ENCODE measurements at regions not wholly inside any gene's neighbourhood (a gene's known extent, or its start where the extent isn't known, plus 50 kb on each side); places are given as distances from the start of the nearest gene placed in this dataset.
"Not testable (repeated sequence)": the region's sequence is repeated elsewhere in the genome, so short reads cannot be mapped to it uniquely, and the experiment has no call there.

GRCh38 chr21:20261364-20261763 lies 736.8 kb upstream of the NCAM2 start:
- CTCF ChIA-PET: no interaction called here
- no peaks in the 10 kb centered on the region for H3K4me1 Mint-ChIP-seq (ENCODE audit: low read depth)
- H3K27ac Mint-ChIP-seq: no peak overlapping the region

GRCh38 chr21:20265707-20266440 lies 732.3 kb upstream of the NCAM2 start:
- Mint-ChIP-seq H3K4me3 (no peak overlapping the region), H3K4me1 (ENCODE audit: low read depth) (no peaks in the 10 kb centered on the region), H3K27me3 (ENCODE audit: low read depth) (no peaks in the 10 kb centered on the region), H3K9me3 (peaks cover 1% of the 10 kb centered on the region), H3K36me3 (ENCODE audit: low read depth) (no peaks in the 10 kb centered on the region), H3K27ac (no peak overlapping the region)
- DNase-seq: no peak
- CTCF ChIA-PET: no interaction called here
- intact Hi-C loops (cut with micrococcal nuclease): no loop called here

More at GRCh38 chr21:20261364-20261763, 736.8 kb upstream of the NCAM2 start:
- peaks cover 3% of the 10 kb centered on the region for H3K9me3 Mint-ChIP-seq
- H3K27me3 Mint-ChIP-seq (ENCODE audit: low read depth): no peaks in the 10 kb centered on the region
- no peak for DNase-seq
- intact Hi-C loops (cut with micrococcal nuclease): no loop called here
- no peak overlapping the region for H3K4me3 Mint-ChIP-seq
- no peaks in the 10 kb centered on the region for H3K36me3 Mint-ChIP-seq (ENCODE audit: low read depth)

DNA sequence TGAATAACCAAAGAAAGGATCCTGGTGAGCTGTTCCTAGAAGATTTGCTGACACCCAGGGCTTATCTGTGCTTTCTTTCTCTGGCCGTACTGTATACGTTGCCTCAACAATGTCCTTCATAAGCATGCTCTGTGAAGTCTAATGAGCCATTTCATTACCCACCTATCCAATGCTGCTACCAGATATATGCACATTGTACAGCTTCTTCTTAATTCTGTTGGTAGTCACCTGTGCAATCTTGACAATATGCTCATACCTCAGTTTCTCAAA lies 731.8 kb upstream of the NCAM2 start:
- Mint-ChIP-seq H3K36me3 (ENCODE audit: low read depth) (no peaks in the 10 kb centered on the region), H3K9me3 (peaks cover 1% of the 10 kb centered on the region), H3K4me3 (no peak overlapping the region), H3K27ac (no peak overlapping the region), H3K27me3 (ENCODE audit: low read depth) (no peaks in the 10 kb centered on the region), H3K4me1 (ENCODE audit: low read depth) (no peaks in the 10 kb centered on the region)
- DNase-seq: no peak
- intact Hi-C loops (cut with micrococcal nuclease): no loop called here
- CTCF ChIA-PET: no interaction called here

GRCh38 chr21:20270365-20271055 lies 727.7 kb upstream of the NCAM2 start:
- Mint-ChIP-seq H3K27ac (no peak overlapping the region), H3K36me3 (ENCODE audit: low read depth) (no peaks in the 10 kb centered on the region), H3K9me3 (peaks cover 11% of the 10 kb centered on the region), H3K27me3 (ENCODE audit: low read depth) (no peaks in the 10 kb centered on the region), H3K4me3 (no peak overlapping the region), H3K4me1 (ENCODE audit: low read depth) (no peaks in the 10 kb centered on the region)
- intact Hi-C loops (cut with micrococcal nuclease): no loop called here
- CTCF ChIA-PET: no interaction called here
- no peak for DNase-seq

DNA sequence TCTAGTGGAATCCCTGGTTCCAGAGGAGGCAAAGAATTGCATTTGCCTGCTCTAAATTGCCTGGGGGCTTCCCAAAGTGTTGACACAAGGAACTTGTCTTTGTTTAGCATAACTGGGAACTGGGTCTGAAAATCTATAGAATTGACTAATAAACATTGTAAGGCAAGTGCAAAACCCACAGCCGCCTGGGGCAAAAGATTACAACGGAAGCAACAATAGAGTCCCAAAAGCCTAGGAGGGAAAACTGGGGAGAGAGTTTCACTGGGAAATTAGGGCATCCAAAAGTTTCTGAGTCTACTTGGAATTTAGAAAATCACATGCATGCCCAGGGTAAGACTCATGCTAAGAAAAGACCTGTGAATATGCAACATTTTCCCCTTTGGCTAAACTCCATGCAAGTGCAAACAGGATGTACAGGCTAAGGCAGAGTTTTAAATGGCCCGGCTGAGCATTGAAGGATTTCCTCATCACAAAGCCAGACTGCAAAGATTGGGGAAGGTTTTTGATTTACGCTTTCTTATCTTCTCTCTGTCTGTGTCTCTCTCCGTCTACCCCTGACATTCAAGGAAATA lies 725.3 kb upstream of the NCAM2 start:
- H3K4me1 Mint-ChIP-seq (ENCODE audit: low read depth): no peaks in the 10 kb centered on the region
- peaks cover 11% of the 10 kb centered on the region for H3K9me3 Mint-ChIP-seq
- H3K4me3 Mint-ChIP-seq: no peak overlapping the region
- intact Hi-C loops (cut with micrococcal nuclease): no loop called here
- H3K27me3 Mint-ChIP-seq (ENCODE audit: low read depth): no peaks in the 10 kb centered on the region
- no peaks in the 10 kb centered on the region for H3K36me3 Mint-ChIP-seq (ENCODE audit: low read depth)
- no peak overlapping the region for H3K27ac Mint-ChIP-seq
- DNase-seq: no peak
- CTCF ChIA-PET: no interaction called here

DNA sequence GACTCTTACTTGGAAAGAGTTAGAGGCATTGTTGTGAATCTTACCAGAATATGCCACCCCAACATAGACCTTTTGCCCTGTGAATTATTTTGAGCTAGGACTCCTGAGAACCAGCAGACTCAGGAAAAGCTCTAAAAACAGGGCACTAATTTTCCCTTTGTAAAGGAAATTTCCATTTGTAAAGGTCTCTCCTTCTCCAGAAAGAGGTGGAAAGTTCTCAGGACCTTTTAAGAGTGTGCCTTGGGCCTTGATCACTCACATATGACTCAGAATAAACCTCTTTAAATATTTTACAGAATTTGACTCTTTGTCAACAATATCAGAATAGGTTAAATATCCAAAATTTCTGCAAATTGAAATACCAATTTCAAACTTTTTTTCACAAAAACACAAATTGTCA lies 721.8 kb upstream of the NCAM2 start:
- intact Hi-C loops (cut with micrococcal nuclease): no loop called here
- no peak overlapping the region for H3K4me3 Mint-ChIP-seq
- no peaks in the 10 kb centered on the region for H3K4me1 Mint-ChIP-seq (ENCODE audit: low read depth)
- H3K27me3 Mint-ChIP-seq (ENCODE audit: low read depth): no peaks in the 10 kb centered on the region
- CTCF ChIA-PET: no interaction called here
- no peaks in the 10 kb centered on the region for H3K36me3 Mint-ChIP-seq (ENCODE audit: low read depth)
- H3K9me3 Mint-ChIP-seq: peaks cover 11% of the 10 kb centered on the region
- no peak overlapping the region for H3K27ac Mint-ChIP-seq
- DNase-seq: no peak

- H3K27me3 Mint-ChIP-seq (ENCODE audit: low read depth): no peaks in the 10 kb centered on the region
- intact Hi-C loops (cut with micrococcal nuclease): no loop called here
- CTCF ChIA-PET: no interaction called here
- DNase-seq: no peak
- H3K36me3 Mint-ChIP-seq (ENCODE audit: low read depth): no peaks in the 10 kb centered on the region
- no peak overlapping the region for H3K27ac Mint-ChIP-seq
- H3K9me3 Mint-ChIP-seq: peaks cover 11% of the 10 kb centered on the region
- no peaks in the 10 kb centered on the region for H3K4me1 Mint-ChIP-seq (ENCODE audit: low read depth)
- no peak overlapping the region for H3K4me3 Mint-ChIP-seq
Observed at GRCh38 chr21:20276954-20277353, 721.3 kb upstream of the NCAM2 start.

- intact Hi-C loops (cut with micrococcal nuclease): no loop called here
- no peak for DNase-seq
- H3K4me1 Mint-ChIP-seq (ENCODE audit: low read depth): no peaks in the 10 kb centered on the region
- no peak overlapping the region for H3K27ac Mint-ChIP-seq
- H3K4me3 Mint-ChIP-seq: no peak overlapping the region
- H3K9me3 Mint-ChIP-seq: no peaks in the 10 kb centered on the region
- H3K36me3 Mint-ChIP-seq (ENCODE audit: low read depth): no peaks in the 10 kb centered on the region
- CTCF ChIA-PET: no interaction called here
- H3K27me3 Mint-ChIP-seq (ENCODE audit: low read depth): no peaks in the 10 kb centered on the region
Observed at GRCh38 chr21:20283836-20284235, 714.4 kb upstream of the NCAM2 start.

GRCh38 chr21:20292280-20292679 lies 705.9 kb upstream of the NCAM2 start:
- intact Hi-C loops (cut with micrococcal nuclease): no loop called here
- Mint-ChIP-seq H3K27ac (no peak overlapping the region), H3K9me3 (peaks cover 5% of the 10 kb centered on the region), H3K36me3 (ENCODE audit: low read depth) (no peaks in the 10 kb centered on the region), H3K27me3 (ENCODE audit: low read depth) (no peaks in the 10 kb centered on the region), H3K4me1 (ENCODE audit: low read depth) (no peaks in the 10 kb centered on the region), H3K4me3 (no peak overlapping the region)
- CTCF ChIA-PET: no interaction called here
- no peak for DNase-seq

GRCh38 chr21:20292854-20293253 lies 705.4 kb upstream of the NCAM2 start:
- intact Hi-C loops (cut with micrococcal nuclease); CTCF ChIA-PET: not testable (repeated sequence)

DNA sequence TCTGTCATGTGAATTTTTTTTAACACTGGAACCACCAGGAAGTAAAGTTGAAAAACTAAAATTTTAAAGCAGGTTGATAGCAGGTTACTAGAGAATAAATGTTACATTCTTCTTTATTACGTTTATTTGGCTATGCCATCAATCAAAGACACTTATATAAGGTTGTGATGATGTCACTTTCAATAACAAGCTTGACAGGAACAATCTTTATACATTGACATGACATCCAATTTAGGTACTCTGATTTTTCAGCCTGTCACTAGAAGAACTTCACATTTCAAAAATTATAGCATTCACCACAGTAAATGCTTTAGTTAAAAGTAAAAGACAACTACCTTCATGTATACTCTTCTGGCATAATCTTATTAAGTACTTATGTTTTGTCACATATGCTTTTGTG lies 696.8 kb upstream of the NCAM2 start:
- Mint-ChIP-seq H3K27ac (no peak overlapping the region), H3K27me3 (ENCODE audit: low read depth) (no peaks in the 10 kb centered on the region), H3K4me3 (no peak overlapping the region), H3K9me3 (peaks cover 3% of the 10 kb centered on the region), H3K4me1 (ENCODE audit: low read depth) (no peaks in the 10 kb centered on the region), H3K36me3 (ENCODE audit: low read depth) (no peaks in the 10 kb centered on the region)
- intact Hi-C loops (cut with micrococcal nuclease): no loop called here
- DNase-seq: no peak
- CTCF ChIA-PET: no interaction called here

More at GRCh38 chr21:20292854-20293253, 705.4 kb upstream of the NCAM2 start:
- H3K4me1 Mint-ChIP-seq (ENCODE audit: low read depth); H3K9me3 Mint-ChIP-seq; H3K4me3 Mint-ChIP-seq; H3K27me3 Mint-ChIP-seq (ENCODE audit: low read depth); H3K27ac Mint-ChIP-seq; H3K36me3 Mint-ChIP-seq (ENCODE audit: low read depth); DNase-seq: not testable (repeated sequence)

GRCh38 chr21:20302084-20302483 lies 696.1 kb upstream of the NCAM2 start:
- H3K4me1 Mint-ChIP-seq (ENCODE audit: low read depth): no peaks in the 10 kb centered on the region
- no peak for DNase-seq
- intact Hi-C loops (cut with micrococcal nuclease): no loop called here

GRCh38 chr21:20306836-20307235 lies 691.4 kb upstream of the NCAM2 start:
- H3K27ac Mint-ChIP-seq: no peak overlapping the region
- intact Hi-C loops (cut with micrococcal nuclease): no loop called here
- DNase-seq: no peak
- no peak overlapping the region for H3K4me3 Mint-ChIP-seq
- no peaks in the 10 kb centered on the region for H3K36me3 Mint-ChIP-seq (ENCODE audit: low read depth)
- CTCF ChIA-PET: no interaction called here
- no peaks in the 10 kb centered on the region for H3K4me1 Mint-ChIP-seq (ENCODE audit: low read depth)
- peaks cover 5% of the 10 kb centered on the region for H3K9me3 Mint-ChIP-seq
- no peaks in the 10 kb centered on the region for H3K27me3 Mint-ChIP-seq (ENCODE audit: low read depth)

More at GRCh38 chr21:20302084-20302483, 696.1 kb upstream of the NCAM2 start:
- Mint-ChIP-seq H3K27ac (no peak overlapping the region), H3K9me3 (peaks cover 3% of the 10 kb centered on the region), H3K4me3 (no peak overlapping the region), H3K27me3 (ENCODE audit: low read depth) (no peaks in the 10 kb centered on the region), H3K36me3 (ENCODE audit: low read depth) (no peaks in the 10 kb centered on the region)
- CTCF ChIA-PET: no interaction called here

Measured in activated naive CD4-positive, alpha-beta T cell treated with anti-CD3 and anti-CD28 coated beads for 36 hours (primary cell).